HepG2 (cell line): ENCODE measurements at regions not wholly inside any gene's neighbourhood (a gene's known extent, or its start where the extent isn't known, plus 50 kb on each side); places are given as distances from the start of the nearest gene placed in this dataset.

Experiments
- ATAC-seq: fragments of 200-7000 bp; cut with Tn5 transposase; 3 replicates; pipeline ENCODE4 v1.9.1; 2020; ENCODE audit warnings: mild to moderate bottlenecking, moderate library complexity
- BruUV-seq: library from RNA; stranded (reverse); fragments of 400-500 nt; replicated peaks from 2 replicates; lab custom pipeline; 2021; lab: Mats Ljungman, UMichigan
- CTCF ChIA-PET: fragments of 300-600 bp; formaldehyde crosslinking; extraction: SDS; loops from one replicate; lab custom pipeline; 2021; ENCODE audit warnings: low total read pairs, inconsistent platforms, low intra/inter-chr PET ratio; lab: Yijun Ruan, JAX
- POLR2A ChIA-PET: fragments of 350-600 bp; sonication (Branson Sonifier 250); formaldehyde crosslinking; loops from one replicate; lab custom pipeline; 2020; ENCODE audit warnings: antibody characterized with exemption, inconsistent platforms; lab: Yijun Ruan, JAX
- DNase-seq: peaks from one replicate; pipeline ENCODE4 v3.0.0-alpha.2; 2015; ENCODE audit warnings: low spot score
- FAIRE-seq: peaks from 3 replicates; lab custom pipeline; 2011; peaks lifted over from hg19 to GRCh38; lab: Jason Lieb, UNC
- H2AFZ ChIP-seq: one replicate; pipeline ENCODE4 v1.6.1; 2011; ENCODE audit warnings: low read length, inconsistent platforms
- H3K27ac ChIP-seq: fragments of 300-600 bp; 3 replicates; pipeline ENCODE4 v1.8.0; 2011; ENCODE audit warnings: mixed run types, mild to moderate bottlenecking, mixed read lengths, low read length, inconsistent platforms; ENCODE audit not compliant: insufficient read depth; ENCODE audit errors: extremely low read length
- H3K27me3 ChIP-seq, 2 experiments: fragments of 200-600 bp in 1 of 2; 2 replicates in 1 of 2; 3 replicates in 1 of 2; pipeline versions ENCODE4 v1.6.0 to v1.8.0; 2011; ENCODE audit warnings: low read length in 2 of 2, mild to moderate bottlenecking in 2 of 2, moderate library complexity in 2 of 2, inconsistent platforms in 1 of 2; ENCODE audit not compliant: insufficient read depth in 2 of 2, control insufficient read depth in 1 of 2
- H3K36me3 ChIP-seq, 2 experiments: fragments of 200-600 bp in 1 of 2; replicated peaks in 1 of 2; 2 replicates in 1 of 2; 3 replicates in 1 of 2; pipeline versions ENCODE4 v1.5.1 to v1.8.0; 2011; ENCODE audit warnings: low read length in 2 of 2, inconsistent platforms in 1 of 2; ENCODE audit not compliant: insufficient read depth in 2 of 2, control insufficient read depth in 1 of 2
- H3K4me1 ChIP-seq: 2 replicates; pipeline ENCODE4 v1.5.1; 2012; ENCODE audit warnings: low read length, inconsistent platforms; ENCODE audit not compliant: insufficient read depth
- H3K4me2 ChIP-seq: 2 replicates; pipeline ENCODE4 v1.6.0; 2011; ENCODE audit warnings: low read depth, low read length, inconsistent platforms
- H3K4me3 ChIP-seq, 3 experiments: fragments of 200-600 bp in 1 of 3; sonication (generic), shearing (Covaris generic) in 1 of 3; replicated peaks in 1 of 3; 2 replicates each; pipeline ENCODE4 v1.5.1; 2011 to 2016; ENCODE audit warnings: low read length in 3 of 3, inconsistent platforms in 2 of 3, low read depth in 2 of 3, mild to moderate bottlenecking in 2 of 3, control low read depth in 1 of 3, mixed read lengths in 1 of 3; ENCODE audit not compliant: insufficient read depth in 1 of 3
- H3K79me2 ChIP-seq: one replicate; pipeline ENCODE4 v1.6.1; 2011; ENCODE audit warnings: low read length, inconsistent platforms; ENCODE audit not compliant: insufficient read depth
- H3K9ac ChIP-seq: 2 replicates; pipeline ENCODE4 v1.6.0; 2011; ENCODE audit warnings: mild to moderate bottlenecking, low read depth, low read length, inconsistent platforms; ENCODE audit not compliant: insufficient read depth
- H3K9me3 ChIP-seq: 2 replicates; pipeline ENCODE4 v1.5.1; 2012; ENCODE audit warnings: mild to moderate bottlenecking, low read length
- H4K20me1 ChIP-seq: 2 replicates; pipeline ENCODE4 v1.6.0; 2011; ENCODE audit warnings: inconsistent platforms, mild to moderate bottlenecking, low read length, moderate library complexity; ENCODE audit not compliant: insufficient read depth
- ARID5B ChIP-seq: IDR thresholded peaks from 2 replicates; pipeline ENCODE4 v1.4.0; 2020; ENCODE audit warnings: mild to moderate bottlenecking, missing genetic modification reagents
- CHD2 ChIP-seq: IDR thresholded peaks from 2 replicates; pipeline ENCODE4 v1.6.1; 2011; ENCODE audit warnings: low read depth, low read length, improper control_type of control experiment
- ISX ChIP-seq: sonication (generic); formaldehyde crosslinking; conservative IDR thresholded peaks from 2 replicates; pipeline ENCODE4 v1.5.0; 2020; ENCODE audit warnings: missing genetic modification reagents
- MATR3 ChIP-seq: sonication (generic); formaldehyde crosslinking; IDR thresholded peaks from 2 replicates; pipeline ENCODE4 v1.4.0; 2020; ENCODE audit warnings: missing genetic modification reagents
- PPARG ChIP-seq: conservative IDR thresholded peaks from 2 replicates; pipeline ENCODE4 v1.6.1; 2016; ENCODE audit warnings: missing biosample characterization, missing genetic modification reagents
- RBFOX2 ChIP-seq: fragments of 200-400 bp; formaldehyde crosslinking; IDR thresholded peaks from 2 replicates; pipeline ENCODE4 v1.6.1; 2017; ENCODE audit warnings: low read depth, mild to moderate bottlenecking, low read length
- SOX6 ChIP-seq, 2 experiments: fragments of 450-650 bp in 1 of 2; sonication (generic) in 1 of 2; formaldehyde crosslinking in 1 of 2; IDR thresholded peaks; 2 replicates each; pipeline versions ENCODE4 v1.4.0 to v1.6.1; 2017 to 2020; ENCODE audit warnings: antibody characterized with exemption in 1 of 2, mild to moderate bottlenecking in 1 of 2, missing genetic modification reagents in 1 of 2
- THYN1 ChIP-seq: sonication (generic); formaldehyde crosslinking; IDR thresholded peaks from 2 replicates; pipeline ENCODE4 v1.8.1; 2023; ENCODE audit warnings: low read depth, mild to moderate bottlenecking, moderate library complexity, missing genetic modification reagents, borderline replicate concordance
- YY1 ChIP-seq: IDR thresholded peaks from 2 replicates; pipeline ENCODE4 v1.6.1; 2011; ENCODE audit warnings: low read length, low read depth, moderate library complexity, mild to moderate bottlenecking; ENCODE audit not compliant: insufficient read depth, insufficient replicate concordance
- ZNF136 ChIP-seq: sonication (generic); formaldehyde crosslinking; IDR thresholded peaks from 2 replicates; pipeline ENCODE4 v1.8.1; 2022; ENCODE audit warnings: low read depth, mild to moderate bottlenecking, moderate library complexity, missing genetic modification reagents
- ZNF30 ChIP-seq: sonication (generic); formaldehyde crosslinking; IDR thresholded peaks from 2 replicates; pipeline ENCODE4 v1.5.0; 2020; ENCODE audit warnings: mild to moderate bottlenecking, missing genetic modification reagents
- ZNF512B ChIP-seq: sonication (generic); formaldehyde crosslinking; IDR thresholded peaks from 2 replicates; pipeline ENCODE4 v1.5.1; 2020; ENCODE audit warnings: missing genetic modification reagents, mild to moderate bottlenecking, borderline replicate concordance
- ZNF564 ChIP-seq: sonication (generic); formaldehyde crosslinking; IDR thresholded peaks from 2 replicates; pipeline ENCODE4 v1.8.1; 2023; ENCODE audit warnings: mild to moderate bottlenecking, missing genetic modification reagents
- ZNF800 ChIP-seq: sonication (generic); formaldehyde crosslinking; IDR thresholded peaks from 2 replicates; pipeline ENCODE4 v1.4.0; 2020; ENCODE audit warnings: missing genetic modification reagents
- WGBS: methylation state at CpG from one replicate; pipeline ENCODE4 v1.1.6; 2017; ENCODE audit warnings: low lambda C conversion rate; 5-methylcytosine and 5-hydroxymethylcytosine counted together
- in situ Hi-C: cut with HindIII; loops from 2 replicates; pipeline ENCODE4 v1.10.0; 2017; ENCODE audit warnings: low pct_unique_long_range_greater_than_20kb; ENCODE audit not compliant: extremely low pct_ligation_motif_present
- intact Hi-C: fragments of 100-400 bp; cut with micrococcal nuclease; formaldehyde crosslinking; loops from one replicate; pipeline ENCODE4 v1.10.0; 2022; ENCODE audit not compliant: unreplicated experiment

- Histone ChIP-seq H3K4me2 (peak overlapping the region; percentile 95), H3K9me3 (no peaks in the 10 kb centered on the region), H2AFZ (no peak overlapping the region), H3K4me1 (peaks cover 14% of the 10 kb centered on the region; the same call in 1 of the 2 replicates), H3K36me3 (no peaks in the 10 kb centered on the region), H3K9ac (peak overlapping the region; percentile 49), H3K27ac (no peak overlapping the region), H3K27me3 (peaks cover 0 to 8% of the 10 kb centered on the region in 2 experiments; a peak in 2 of 5 replicates), H3K79me2 (no peaks in the 10 kb centered on the region), H4K20me1 (no peaks in the 10 kb centered on the region), H3K4me3 (peak overlapping the region; percentile 64 to 84 (median 75); a peak in 5 of 6 replicates)
- WGBS = under 1% methylated on average over 18 of the region's 101 CpGs
- ChIA-PET CTCF (no interaction called here), POLR2A (no interaction called here)
- intact Hi-C loops = loop anchor here (5.0 to 10.0 kb wide), 2 partner anchors 90 to 358 kb away; partner anchors contain the start of genes LEPR and LEPROT
- BruUV-seq = no TSS peak
- in situ Hi-C loops = loop anchor here (5.0 kb wide), 2 partner anchors 80 to 140 kb away; partner anchors contain the start of gene AK4
- DNase-seq (no peak), FAIRE-seq (no peak), ATAC-seq (peak; percentile 80)
- TF ChIP-seq PPARG (CRISPR knock-in tag) (no peak), ARID5B (CRISPR knock-in tag) (0 out of 2 replicates have a peak, but pooled peaks have one; percentile 27), CHD2 (no peak), THYN1 (no peak), ISX (CRISPR knock-in tag) (no peak), RBFOX2 (0 out of 2 replicates have a peak, but pooled peaks have one; percentile 9), MATR3 (CRISPR knock-in tag) (no peak), ZNF512B (CRISPR knock-in tag) (0 out of 2 replicates have a peak, but pooled peaks have one; percentile 31), ZNF800 (CRISPR knock-in tag) (peak; percentile 22; the same call in 1 of the 2 replicates), ZNF136 (CRISPR knock-in tag) (no peak), YY1 (peak; percentile 3), ZNF564 (CRISPR knock-in tag) (no peak), ZNF30 (CRISPR knock-in tag) (no peak), SOX6 (IDR thresholded peaks at IDR 0.05) (no peak), SOX6 (CRISPR knock-in tag; IDR thresholded peaks at IDR 0.05) (peak; percentile 9; the same call in 1 of the 2 replicates)
Observed at GRCh38 chr1:65066766-65067490, 81.1 kb upstream of the AK4 start.
